ENCODE measurements at regions not wholly inside any gene's neighbourhood (a gene's known extent, or its start where the extent isn't known, plus 50 kb on each side); places are given as distances from the start of the nearest gene placed in this dataset.

GRCh38 chr1:29520571-29521437 lies 284.5 kb downstream of the PTPRU start:
- DNase-seq: no peak

- DNase-seq: no peak
These were observed 283.4 kb downstream of the PTPRU start for GRCh38 chr1:29519788-29520110.

GRCh38 chr1:29519108-29519787 lies 282.9 kb downstream of the PTPRU start:
- DNase-seq: no peak

- DNase-seq: no peak
These were observed 282.0 kb downstream of the PTPRU start for GRCh38 chr1:29518183-29518835.

- DNase-seq: no peak
These were observed 281.1 kb downstream of the PTPRU start for GRCh38 chr1:29517251-29518086.

- no peak for DNase-seq
These were observed 279.9 kb downstream of the PTPRU start for GRCh38 chr1:29516063-29516820.

- no peak for DNase-seq
These were observed 279.0 kb downstream of the PTPRU start for GRCh38 chr1:29515170-29515955.

- no peak for DNase-seq
These were observed 278.2 kb downstream of the PTPRU start for GRCh38 chr1:29514361-29515169.

GRCh38 chr1:29513357-29513756 lies 277.0 kb downstream of the PTPRU start:
- no peak for DNase-seq

GRCh38 chr1:29511436-29511835 lies 275.1 kb downstream of the PTPRU start:
- DNase-seq: no peak

- no peak for DNase-seq
These were observed 272.3 kb downstream of the PTPRU start for GRCh38 chr1:29508458-29509107.

GRCh38 chr1:29506678-29507225 lies 270.4 kb downstream of the PTPRU start:
- no peak for DNase-seq

GRCh38 chr1:29505532-29506220 lies 269.4 kb downstream of the PTPRU start:
- DNase-seq: no peak

- no peak for DNase-seq
These were observed 268.5 kb downstream of the PTPRU start for GRCh38 chr1:29504709-29505410.

- no peak for DNase-seq
These were observed 267.9 kb downstream of the PTPRU start for GRCh38 chr1:29504196-29504595.

GRCh38 chr1:29502911-29503840 lies 266.9 kb downstream of the PTPRU start:
- DNase-seq: peak; percentile 91
